ENCODE measurements at regions not wholly inside any gene's neighbourhood (a gene's known extent, or its start where the extent isn't known, plus 50 kb on each side); places are given as distances from the start of the nearest gene placed in this dataset.
"Not testable (repeated sequence)": the region's sequence is repeated elsewhere in the genome, so short reads cannot be mapped to it uniquely, and the experiment has no call there.

- no peak for DNase-seq
- no peak overlapping the region for H3K4me3 ChIP-seq (ENCODE audit: control insufficient read depth in 1 of 7, extremely low read depth in 1 of 7, insufficient read depth in 4 of 7, low read depth in 2 of 7, low read length in 6 of 7)
- peaks cover 0 to 11% (median 2%) of the 10 kb centered on the region in 4 experiments for H3K4me1 ChIP-seq (ENCODE audit: control extremely low read depth in 1 of 4, control insufficient read depth in 4 of 4, insufficient read depth in 4 of 4, low read length in 3 of 4)
- no peaks in the 10 kb centered on the region for H3K36me3 ChIP-seq (ENCODE audit: control insufficient read depth in 4 of 4, insufficient read depth in 4 of 4, low read length in 3 of 4)
- POLR2A ChIA-PET: no interaction called here
- H3K9me3 ChIP-seq (ENCODE audit: control extremely low read depth in 1 of 5, control insufficient read depth in 4 of 5, insufficient read depth in 2 of 5, low read depth in 1 of 5, low read length in 4 of 5): no peaks in the 10 kb centered on the region
- CTCF ChIA-PET: no interaction called here
- peak overlapping the region in 1 of 2 experiments; percentile 37 for H3K27ac ChIP-seq (ENCODE audit: insufficient read depth in 1 of 2, low read depth in 1 of 2, low read length in 2 of 2, poor library complexity in 1 of 2, severe bottlenecking in 2 of 2)
- H3K27me3 ChIP-seq (replicated peaks in 2 of 5; ENCODE audit: control insufficient read depth in 4 of 5, insufficient read depth in 5 of 5, low read length in 4 of 5): no peaks in the 10 kb centered on the region
- WGBS (ENCODE audit: insufficient coverage): 93% methylated on average over 3 of the region's 5 CpGs
Measured at GRCh38 chr5:54390539-54391031, 64.9 kb upstream of the HSPB3 start.

- H3K4me3 ChIP-seq (ENCODE audit: control insufficient read depth in 1 of 7, extremely low read depth in 1 of 7, insufficient read depth in 4 of 7, low read depth in 2 of 7, low read length in 6 of 7): no peak overlapping the region
- ChIA-PET CTCF (no interaction called here), POLR2A (no interaction called here)
- DNase-seq: peak in 1 of 3 donors; percentile 15
- no peaks in the 10 kb centered on the region for H3K27me3 ChIP-seq (replicated peaks in 2 of 5; ENCODE audit: control insufficient read depth in 4 of 5, insufficient read depth in 5 of 5, low read length in 4 of 5)
- peaks cover 0 to 11% (median 2%) of the 10 kb centered on the region in 4 experiments for H3K4me1 ChIP-seq (ENCODE audit: control extremely low read depth in 1 of 4, control insufficient read depth in 4 of 4, insufficient read depth in 4 of 4, low read length in 3 of 4)
- H3K27ac ChIP-seq (ENCODE audit: insufficient read depth in 1 of 2, low read depth in 1 of 2, low read length in 2 of 2, poor library complexity in 1 of 2, severe bottlenecking in 2 of 2): no peak overlapping the region
- no peaks in the 10 kb centered on the region for H3K9me3 ChIP-seq (ENCODE audit: control extremely low read depth in 1 of 5, control insufficient read depth in 4 of 5, insufficient read depth in 2 of 5, low read depth in 1 of 5, low read length in 4 of 5)
- H3K36me3 ChIP-seq (ENCODE audit: control insufficient read depth in 4 of 4, insufficient read depth in 4 of 4, low read length in 3 of 4): no peaks in the 10 kb centered on the region
Measured at GRCh38 chr5:54390015-54390414, 65.5 kb upstream of the HSPB3 start.

- H3K27me3 ChIP-seq (replicated peaks in 2 of 5; ENCODE audit: control insufficient read depth in 4 of 5, insufficient read depth in 5 of 5, low read length in 4 of 5); DNase-seq; H3K36me3 ChIP-seq (ENCODE audit: control insufficient read depth in 4 of 4, insufficient read depth in 4 of 4, low read length in 3 of 4); CTCF ChIA-PET; H3K4me3 ChIP-seq (ENCODE audit: control insufficient read depth in 1 of 7, extremely low read depth in 1 of 7, insufficient read depth in 4 of 7, low read depth in 2 of 7, low read length in 6 of 7); H3K9me3 ChIP-seq (ENCODE audit: control extremely low read depth in 1 of 5, control insufficient read depth in 4 of 5, insufficient read depth in 2 of 5, low read depth in 1 of 5, low read length in 4 of 5); H3K27ac ChIP-seq (ENCODE audit: insufficient read depth in 1 of 2, low read depth in 1 of 2, low read length in 2 of 2, poor library complexity in 1 of 2, severe bottlenecking in 2 of 2); POLR2A ChIA-PET: not testable (repeated sequence)
- no CpG with 5 or more reads among the region's 1 CpG for WGBS (ENCODE audit: insufficient coverage)
- H3K4me1 ChIP-seq (ENCODE audit: control extremely low read depth in 1 of 4, control insufficient read depth in 4 of 4, insufficient read depth in 4 of 4, low read length in 3 of 4): peaks cover under 1 to 13% (median 2%) of the 10 kb centered on the region in 4 experiments
Measured at GRCh38 chr5:54389399-54389798, 66.1 kb upstream of the HSPB3 start.

- POLR2A ChIA-PET: no interaction called here
Measured at GRCh38 chr5:54388811-54389210, 66.7 kb upstream of the HSPB3 start.

GRCh38 chr5:54388409-54388808 is 67.1 kb upstream of the HSPB3 start:
- Histone ChIP-seq H3K4me1 (ENCODE audit: control extremely low read depth in 1 of 4, control insufficient read depth in 4 of 4, insufficient read depth in 4 of 4, low read length in 3 of 4) (peaks cover 2 to 19% (median 2%) of the 10 kb centered on the region in 4 experiments), H3K36me3 (ENCODE audit: control insufficient read depth in 4 of 4, insufficient read depth in 4 of 4, low read length in 3 of 4) (no peaks in the 10 kb centered on the region), H3K27me3 (replicated peaks in 2 of 5; ENCODE audit: control insufficient read depth in 4 of 5, insufficient read depth in 5 of 5, low read length in 4 of 5) (no peaks in the 10 kb centered on the region), H3K27ac (ENCODE audit: insufficient read depth in 1 of 2, low read depth in 1 of 2, low read length in 2 of 2, poor library complexity in 1 of 2, severe bottlenecking in 2 of 2) (no peak overlapping the region), H3K4me3 (ENCODE audit: control insufficient read depth in 1 of 7, extremely low read depth in 1 of 7, insufficient read depth in 4 of 7, low read depth in 2 of 7, low read length in 6 of 7) (no peak overlapping the region), H3K9me3 (ENCODE audit: control extremely low read depth in 1 of 5, control insufficient read depth in 4 of 5, insufficient read depth in 2 of 5, low read depth in 1 of 5, low read length in 4 of 5) (no peaks in the 10 kb centered on the region)
- ChIA-PET POLR2A (no interaction called here), CTCF (interaction anchor here (0.8 kb wide), 1 partner anchor 77 kb away, joined by 3 read pairs; no protein-coding TSS in a partner anchor)
- DNase-seq: no peak
- WGBS (ENCODE audit: insufficient coverage): 100% methylated on average over 1 of the region's 5 CpGs

More at GRCh38 chr5:54388811-54389210, 66.7 kb upstream of the HSPB3 start:
- WGBS (ENCODE audit: insufficient coverage): no CpG with 5 or more reads among the region's 1 CpG
- CTCF ChIA-PET: interaction anchor here (0.8 kb wide), 1 partner anchor 77 kb away, joined by 3 read pairs; no protein-coding TSS in a partner anchor
- Histone ChIP-seq H3K27ac (ENCODE audit: insufficient read depth in 1 of 2, low read depth in 1 of 2, low read length in 2 of 2, poor library complexity in 1 of 2, severe bottlenecking in 2 of 2) (no peak overlapping the region), H3K9me3 (ENCODE audit: control extremely low read depth in 1 of 5, control insufficient read depth in 4 of 5, insufficient read depth in 2 of 5, low read depth in 1 of 5, low read length in 4 of 5) (no peaks in the 10 kb centered on the region), H3K4me3 (ENCODE audit: control insufficient read depth in 1 of 7, extremely low read depth in 1 of 7, insufficient read depth in 4 of 7, low read depth in 2 of 7, low read length in 6 of 7) (no peak overlapping the region), H3K36me3 (ENCODE audit: control insufficient read depth in 4 of 4, insufficient read depth in 4 of 4, low read length in 3 of 4) (no peaks in the 10 kb centered on the region), H3K4me1 (ENCODE audit: control extremely low read depth in 1 of 4, control insufficient read depth in 4 of 4, insufficient read depth in 4 of 4, low read length in 3 of 4) (peaks cover 2 to 17% (median 2%) of the 10 kb centered on the region in 4 experiments), H3K27me3 (replicated peaks in 2 of 5; ENCODE audit: control insufficient read depth in 4 of 5, insufficient read depth in 5 of 5, low read length in 4 of 5) (no peaks in the 10 kb centered on the region)
- no peak for DNase-seq

GRCh38 chr5:54387659-54388232 is 67.8 kb upstream of the HSPB3 start:
- ChIA-PET CTCF (interaction anchor here (0.8 kb wide), 1 partner anchor 76 kb away, joined by 3 read pairs; no protein-coding TSS in a partner anchor), POLR2A (no interaction called here)
- Histone ChIP-seq H3K27ac (ENCODE audit: insufficient read depth in 1 of 2, low read depth in 1 of 2, low read length in 2 of 2, poor library complexity in 1 of 2, severe bottlenecking in 2 of 2) (no peak overlapping the region), H3K4me3 (ENCODE audit: control insufficient read depth in 1 of 7, extremely low read depth in 1 of 7, insufficient read depth in 4 of 7, low read depth in 2 of 7, low read length in 6 of 7) (no peak overlapping the region), H3K4me1 (ENCODE audit: control extremely low read depth in 1 of 4, control insufficient read depth in 4 of 4, insufficient read depth in 4 of 4, low read length in 3 of 4) (peaks cover 2 to 21% (median 2%) of the 10 kb centered on the region in 4 experiments), H3K9me3 (ENCODE audit: control extremely low read depth in 1 of 5, control insufficient read depth in 4 of 5, insufficient read depth in 2 of 5, low read depth in 1 of 5, low read length in 4 of 5) (no peaks in the 10 kb centered on the region), H3K27me3 (replicated peaks in 2 of 5; ENCODE audit: control insufficient read depth in 4 of 5, insufficient read depth in 5 of 5, low read length in 4 of 5) (no peaks in the 10 kb centered on the region), H3K36me3 (ENCODE audit: control insufficient read depth in 4 of 4, insufficient read depth in 4 of 4, low read length in 3 of 4) (no peaks in the 10 kb centered on the region)
- 100% methylated on average over 1 of the region's 3 CpGs for WGBS (ENCODE audit: insufficient coverage)
- DNase-seq: no peak

GRCh38 chr5:54387031-54387430 is 68.5 kb upstream of the HSPB3 start:
- POLR2A ChIA-PET: no interaction called here
- CTCF ChIA-PET: no interaction called here
- DNase-seq: no peak
- H3K9me3 ChIP-seq (ENCODE audit: control extremely low read depth in 1 of 5, control insufficient read depth in 4 of 5, insufficient read depth in 2 of 5, low read depth in 1 of 5, low read length in 4 of 5): no peaks in the 10 kb centered on the region
- H3K27me3 ChIP-seq (replicated peaks in 2 of 5; ENCODE audit: control insufficient read depth in 4 of 5, insufficient read depth in 5 of 5, low read length in 4 of 5): no peaks in the 10 kb centered on the region
- H3K36me3 ChIP-seq (ENCODE audit: control insufficient read depth in 4 of 4, insufficient read depth in 4 of 4, low read length in 3 of 4): no peaks in the 10 kb centered on the region
- H3K27ac ChIP-seq (ENCODE audit: insufficient read depth in 1 of 2, low read depth in 1 of 2, low read length in 2 of 2, poor library complexity in 1 of 2, severe bottlenecking in 2 of 2): no peak overlapping the region
- peaks cover 2 to 21% (median 2%) of the 10 kb centered on the region in 4 experiments for H3K4me1 ChIP-seq (ENCODE audit: control extremely low read depth in 1 of 4, control insufficient read depth in 4 of 4, insufficient read depth in 4 of 4, low read length in 3 of 4)
- 100% methylated on average over 3 of the region's 4 CpGs for WGBS (ENCODE audit: insufficient coverage)
- no peak overlapping the region for H3K4me3 ChIP-seq (ENCODE audit: control insufficient read depth in 1 of 7, extremely low read depth in 1 of 7, insufficient read depth in 4 of 7, low read depth in 2 of 7, low read length in 6 of 7)
